ENCODE measurements at regions not wholly inside any gene's neighbourhood (a gene's known extent, or its start where the extent isn't known, plus 50 kb on each side); places are given as distances from the start of the nearest gene placed in this dataset.
A peak's percentile ranks its signal among the peaks of the same experiment; 100 is the strongest.

DNA sequence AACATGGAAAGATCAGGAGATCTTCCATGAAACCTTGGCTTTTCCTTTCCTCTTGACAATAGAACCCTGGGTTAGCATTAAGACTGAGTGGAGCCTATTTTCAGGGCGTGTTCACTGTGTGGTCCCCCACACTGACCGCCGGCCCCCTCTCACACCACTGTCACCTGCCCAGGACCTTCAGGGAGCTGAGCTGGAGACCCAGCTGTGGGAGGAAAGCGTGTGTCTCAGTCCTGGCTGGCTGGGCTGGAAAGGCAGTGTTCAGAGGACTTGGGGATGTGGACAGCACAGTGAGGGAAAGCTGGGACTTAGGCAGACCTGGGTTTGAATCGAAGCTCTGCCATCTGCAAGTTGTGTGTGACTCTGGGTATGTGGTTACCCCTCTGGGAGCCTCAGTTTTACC, 268.1 kb downstream of the NSG2 start:
- no peaks in the 10 kb centered on the region for H3K36me3 Mint-ChIP-seq
- peaks cover 9% of the 10 kb centered on the region for H3K4me1 Mint-ChIP-seq (ENCODE audit: unreplicated experiment)
- peaks cover 64% of the 10 kb centered on the region for H3K27me3 Mint-ChIP-seq
- TF ChIP-seq, protein P1, sequence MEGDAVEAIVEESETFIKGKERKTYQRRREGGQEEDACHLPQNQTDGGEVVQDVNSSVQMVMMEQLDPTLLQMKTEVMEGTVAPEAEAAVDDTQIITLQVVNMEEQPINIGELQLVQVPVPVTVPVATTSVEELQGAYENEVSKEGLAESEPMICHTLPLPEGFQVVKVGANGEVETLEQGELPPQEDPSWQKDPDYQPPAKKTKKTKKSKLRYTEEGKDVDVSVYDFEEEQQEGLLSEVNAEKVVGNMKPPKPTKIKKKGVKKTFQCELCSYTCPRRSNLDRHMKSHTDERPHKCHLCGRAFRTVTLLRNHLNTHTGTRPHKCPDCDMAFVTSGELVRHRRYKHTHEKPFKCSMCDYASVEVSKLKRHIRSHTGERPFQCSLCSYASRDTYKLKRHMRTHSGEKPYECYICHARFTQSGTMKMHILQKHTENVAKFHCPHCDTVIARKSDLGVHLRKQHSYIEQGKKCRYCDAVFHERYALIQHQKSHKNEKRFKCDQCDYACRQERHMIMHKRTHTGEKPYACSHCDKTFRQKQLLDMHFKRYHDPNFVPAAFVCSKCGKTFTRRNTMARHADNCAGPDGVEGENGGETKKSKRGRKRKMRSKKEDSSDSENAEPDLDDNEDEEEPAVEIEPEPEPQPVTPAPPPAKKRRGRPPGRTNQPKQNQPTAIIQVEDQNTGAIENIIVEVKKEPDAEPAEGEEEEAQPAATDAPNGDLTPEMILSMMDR (conservative IDR thresholded peaks at IDR 0.05) = no peak
- H3K4me3 Mint-ChIP-seq = no peak overlapping the region
- no peaks in the 10 kb centered on the region for H3K9me3 Mint-ChIP-seq
- DNase-seq (ENCODE audit: extremely low spot score, unreplicated experiment) = no peak
- no peak overlapping the region for H3K27ac Mint-ChIP-seq

DNA sequence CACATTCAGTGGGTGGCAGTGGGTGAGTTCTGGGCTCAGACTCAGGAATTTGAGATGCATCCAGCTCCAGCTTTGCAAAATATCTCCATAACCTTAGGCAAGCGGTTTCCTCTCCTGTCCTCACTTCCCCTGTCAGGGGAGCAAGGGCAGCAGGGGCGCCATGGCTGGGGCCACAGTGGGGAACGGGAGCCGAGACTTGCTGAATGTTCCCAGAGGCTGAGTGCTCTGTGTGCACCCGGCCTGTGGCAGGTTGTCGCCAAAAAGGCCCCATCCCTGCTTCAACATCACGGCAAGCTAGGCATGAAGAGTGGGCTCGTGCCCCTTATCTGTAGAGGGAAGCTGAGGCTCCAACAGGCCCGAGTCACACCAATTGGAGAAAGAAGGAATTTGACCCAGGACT, 268.8 kb downstream of the NSG2 start:
- H3K27ac Mint-ChIP-seq = no peak overlapping the region
- H3K4me1 Mint-ChIP-seq (ENCODE audit: unreplicated experiment) = peaks cover 9% of the 10 kb centered on the region
- peaks cover 65% of the 10 kb centered on the region for H3K27me3 Mint-ChIP-seq
- no peak for DNase-seq (ENCODE audit: extremely low spot score, unreplicated experiment)
- TF ChIP-seq, protein P1 (conservative IDR thresholded peaks at IDR 0.05) = no peak
- H3K4me3 Mint-ChIP-seq = no peak overlapping the region
- H3K36me3 Mint-ChIP-seq = no peaks in the 10 kb centered on the region
- H3K9me3 Mint-ChIP-seq = no peaks in the 10 kb centered on the region

DNA sequence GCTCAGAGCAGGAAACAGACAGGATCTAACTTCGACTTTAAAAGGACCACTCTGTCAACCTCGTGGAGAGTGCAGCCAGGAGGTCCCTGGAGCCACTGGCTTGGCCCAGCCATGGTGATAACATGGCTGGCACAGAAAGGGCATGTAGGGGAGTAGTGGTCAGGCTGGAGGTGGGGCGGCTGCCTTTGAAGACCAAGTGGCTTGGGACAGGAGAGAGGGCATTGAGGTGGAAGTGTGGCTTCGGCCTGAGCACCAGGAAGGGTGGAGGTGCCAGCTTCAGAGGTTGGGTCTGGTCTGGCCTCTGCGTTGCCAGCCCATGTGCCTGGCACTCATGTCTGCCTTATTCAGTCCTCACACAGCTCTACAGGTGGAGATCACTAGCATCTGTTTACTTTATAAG, 270.0 kb downstream of the NSG2 start:
- Mint-ChIP-seq H3K4me1 (ENCODE audit: unreplicated experiment) (peaks cover 9% of the 10 kb centered on the region), H3K36me3 (no peaks in the 10 kb centered on the region), H3K27me3 (peaks cover 59% of the 10 kb centered on the region), H3K9me3 (peaks cover 4% of the 10 kb centered on the region), H3K27ac (no peak overlapping the region), H3K4me3 (no peak overlapping the region)
- DNase-seq (ENCODE audit: extremely low spot score, unreplicated experiment) = no peak
- TF ChIP-seq, protein P1 (conservative IDR thresholded peaks at IDR 0.05) = no peak

DNA sequence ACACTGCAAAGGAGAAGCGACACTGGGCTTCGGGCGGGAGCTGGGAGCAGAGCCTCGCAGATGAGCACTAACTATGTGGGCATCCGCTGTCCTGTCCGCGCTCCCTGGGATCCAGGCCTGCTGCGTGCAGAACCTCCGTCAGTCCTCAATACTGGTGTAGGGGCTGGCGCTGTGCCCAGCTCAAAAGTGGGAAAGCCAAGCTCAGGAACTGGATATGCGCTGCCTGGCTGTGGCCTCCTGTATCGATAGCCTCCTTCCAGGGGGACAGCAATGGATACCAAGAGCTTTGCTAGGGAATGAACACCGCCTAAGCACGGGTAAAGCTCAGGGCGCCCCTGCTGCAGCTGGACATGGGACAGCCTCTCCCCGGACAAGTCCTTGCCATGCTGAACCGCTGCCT, 270.4 kb downstream of the NSG2 start:
- H3K27ac Mint-ChIP-seq = no peak overlapping the region
- peaks cover 56% of the 10 kb centered on the region for H3K27me3 Mint-ChIP-seq
- H3K9me3 Mint-ChIP-seq = peaks cover 4% of the 10 kb centered on the region
- TF ChIP-seq, protein P1 (conservative IDR thresholded peaks at IDR 0.05) = no peak
- no peak overlapping the region for H3K4me3 Mint-ChIP-seq
- H3K4me1 Mint-ChIP-seq (ENCODE audit: unreplicated experiment) = peaks cover 5% of the 10 kb centered on the region
- H3K36me3 Mint-ChIP-seq = no peaks in the 10 kb centered on the region
- DNase-seq (ENCODE audit: extremely low spot score, unreplicated experiment) = no peak

DNA sequence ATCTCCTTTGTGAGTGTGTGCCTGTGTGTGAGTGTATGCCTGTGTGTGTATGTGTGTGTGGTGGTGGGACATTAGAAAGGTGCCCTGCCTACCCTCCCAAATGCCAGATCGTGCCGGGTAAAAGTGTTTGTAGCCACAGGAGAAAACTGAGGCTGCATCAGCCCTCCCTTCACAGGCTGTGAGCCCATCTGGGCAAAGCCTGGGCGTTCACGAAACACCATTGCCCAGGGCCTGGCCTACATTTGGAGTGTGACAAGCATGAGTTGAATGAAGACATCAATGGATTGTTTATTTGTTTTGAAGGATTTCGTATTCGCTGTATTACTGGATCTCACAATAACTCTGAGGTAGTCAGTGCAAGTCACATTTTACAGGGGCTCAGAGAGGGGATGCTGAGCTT, 270.8 kb downstream of the NSG2 start:
- Mint-ChIP-seq H3K4me1 (ENCODE audit: unreplicated experiment) (peaks cover 4% of the 10 kb centered on the region), H3K27me3 (peaks cover 59% of the 10 kb centered on the region), H3K27ac (no peak overlapping the region), H3K4me3 (no peak overlapping the region), H3K36me3 (no peaks in the 10 kb centered on the region), H3K9me3 (peaks cover 4% of the 10 kb centered on the region)
- TF ChIP-seq, protein P1 (conservative IDR thresholded peaks at IDR 0.05) = no peak
- DNase-seq (ENCODE audit: extremely low spot score, unreplicated experiment) = no peak

DNA sequence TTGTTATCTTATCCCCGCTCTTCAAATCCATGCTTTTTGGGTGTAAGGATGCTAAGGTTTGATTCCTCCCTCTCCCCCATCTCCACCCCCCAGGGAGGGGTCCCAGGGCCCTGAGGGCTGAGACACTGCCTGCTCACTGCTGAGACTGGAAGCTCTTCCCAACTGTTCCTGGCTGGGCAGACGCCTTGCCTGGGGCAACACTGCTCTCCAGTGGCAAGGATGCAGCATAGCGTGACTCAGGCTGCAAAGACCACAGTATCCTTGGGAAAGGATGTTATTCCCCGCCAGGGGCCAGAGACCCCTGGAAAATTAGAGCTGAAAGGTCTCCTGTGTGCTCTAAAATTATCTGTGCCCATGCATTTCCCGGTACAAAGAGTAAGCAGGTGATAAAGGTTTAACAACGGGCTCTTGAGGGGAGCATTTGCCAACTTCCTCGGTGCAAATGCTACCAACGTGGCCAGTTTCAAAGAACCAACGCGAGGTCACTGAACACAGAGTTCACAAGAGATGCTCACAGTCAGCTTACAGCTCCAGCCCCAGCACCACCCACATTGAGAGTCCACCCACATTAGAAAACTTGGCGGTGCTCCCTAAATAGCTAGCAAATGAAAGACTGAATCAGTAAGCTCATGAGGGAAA, 271.9 kb downstream of the NSG2 start:
- H3K4me1 Mint-ChIP-seq (ENCODE audit: unreplicated experiment) = peaks cover 4% of the 10 kb centered on the region
- H3K27ac Mint-ChIP-seq = no peak overlapping the region
- DNase-seq (ENCODE audit: extremely low spot score, unreplicated experiment) = no peak
- no peaks in the 10 kb centered on the region for H3K36me3 Mint-ChIP-seq
- H3K4me3 Mint-ChIP-seq = no peak overlapping the region
- peaks cover 4% of the 10 kb centered on the region for H3K9me3 Mint-ChIP-seq
- H3K27me3 Mint-ChIP-seq = peaks cover 65% of the 10 kb centered on the region
- TF ChIP-seq, protein P1 (conservative IDR thresholded peaks at IDR 0.05) = peak; percentile 92
